H9 (cell line): ENCODE measurements at regions not wholly inside any gene's neighbourhood (a gene's known extent, or its start where the extent isn't known, plus 50 kb on each side); places are given as distances from the start of the nearest gene placed in this dataset.

ENCODE experiments used
- DNase-seq: peaks from one replicate; pipeline ENCODE4 v3.0.0-alpha.2; 2017
- H2AFZ ChIP-seq: one replicate; pipeline ENCODE4 v1.6.1; 2013; ENCODE audit warnings: mild to moderate bottlenecking, low read length, control low read depth, moderate library complexity
- H2AK5ac ChIP-seq: 2 replicates; pipeline ENCODE4 v1.6.1; 2013; ENCODE audit warnings: low read length, control low read depth, mixed read lengths; ENCODE audit not compliant: insufficient read length
- H2BK120ac ChIP-seq: one replicate; pipeline ENCODE4 v1.6.1; 2013; ENCODE audit warnings: low read depth, mild to moderate bottlenecking, low read length, control low read depth, inconsistent platforms; ENCODE audit not compliant: poor library complexity, severe bottlenecking
- H2BK12ac ChIP-seq: 2 replicates; pipeline ENCODE4 v1.6.1; 2013; ENCODE audit warnings: low read length, control low read depth, mixed read lengths, low read depth; ENCODE audit not compliant: insufficient read length
- H2BK15ac ChIP-seq: 2 replicates; pipeline ENCODE4 v1.6.1; 2013; ENCODE audit warnings: low read depth, low read length, control low read depth
- H2BK20ac ChIP-seq: one replicate; pipeline ENCODE4 v1.6.1; 2013; ENCODE audit warnings: low read depth, mild to moderate bottlenecking, low read length, control low read depth, inconsistent platforms; ENCODE audit not compliant: poor library complexity, severe bottlenecking
- H2BK5ac ChIP-seq: 2 replicates; pipeline ENCODE4 v1.6.1; 2013; ENCODE audit warnings: low read length, control low read depth, mixed read lengths; ENCODE audit not compliant: insufficient read length
- H3K14ac ChIP-seq: 2 replicates; pipeline ENCODE4 v1.6.1; 2013; ENCODE audit warnings: low read length, control low read depth; ENCODE audit not compliant: insufficient read depth
- H3K18ac ChIP-seq: 2 replicates; pipeline ENCODE4 v1.6.1; 2013; ENCODE audit warnings: low read depth, mild to moderate bottlenecking, mixed read lengths, low read length, control low read depth; ENCODE audit not compliant: insufficient read length
- H3K23ac ChIP-seq: 2 replicates; pipeline ENCODE4 v1.6.1; 2013; ENCODE audit warnings: low read length, control low read depth, mixed read lengths, low read depth; ENCODE audit not compliant: insufficient read length
- H3K23me2 ChIP-seq: 2 replicates; pipeline ENCODE4 v1.6.1; 2013; ENCODE audit warnings: low read depth, mild to moderate bottlenecking, mixed read lengths, low read length, control low read depth; ENCODE audit not compliant: insufficient read length, poor library complexity, severe bottlenecking
- H3K27ac ChIP-seq: 2 replicates; pipeline ENCODE4 v1.5.1; 2013; ENCODE audit warnings: low read length, control low read depth, mixed read lengths, low read depth; ENCODE audit not compliant: insufficient read length
- H3K27me3 ChIP-seq: 2 replicates; pipeline ENCODE4 v1.6.1; 2013; ENCODE audit warnings: low read length, control low read depth, inconsistent platforms; ENCODE audit not compliant: insufficient read depth
- H3K4ac ChIP-seq: 2 replicates; pipeline ENCODE4 v1.6.1; 2013; ENCODE audit warnings: low read depth, mild to moderate bottlenecking, control low read depth, inconsistent platforms, low read length, moderate library complexity
- H3K4me1 ChIP-seq: 2 replicates; pipeline ENCODE4 v1.6.1; 2013; ENCODE audit warnings: low read length, control low read depth, inconsistent platforms; ENCODE audit not compliant: insufficient read depth
- H3K4me2 ChIP-seq: 2 replicates; pipeline ENCODE4 v1.6.1; 2013; ENCODE audit warnings: low read length, control low read depth, mixed read lengths; ENCODE audit not compliant: insufficient read length, insufficient read depth
- H3K56ac ChIP-seq: 2 replicates; pipeline ENCODE4 v1.6.1; 2013; ENCODE audit warnings: low read depth, mild to moderate bottlenecking, mixed read lengths, low read length, control low read depth; ENCODE audit not compliant: insufficient read length
- H3K79me1 ChIP-seq: 2 replicates; pipeline ENCODE4 v1.6.1; 2013; ENCODE audit warnings: low read depth, mild to moderate bottlenecking, moderate library complexity, low read length, control low read depth, inconsistent platforms; ENCODE audit not compliant: insufficient read depth, poor library complexity, severe bottlenecking
- H3K79me2 ChIP-seq: 2 replicates; pipeline ENCODE4 v1.6.1; 2013; ENCODE audit warnings: low read length, control low read depth, inconsistent platforms; ENCODE audit not compliant: insufficient read depth
- H3K9ac ChIP-seq: 2 replicates; pipeline ENCODE4 v1.6.1; 2013; ENCODE audit warnings: low read length, control low read depth, mixed read lengths; ENCODE audit not compliant: insufficient read length; ENCODE audit errors: extremely low read depth
- H3K9me3 ChIP-seq: one replicate; pipeline ENCODE4 v1.6.1; 2013; ENCODE audit warnings: low read depth, low read length, inconsistent platforms; ENCODE audit not compliant: control insufficient read depth
- H3T11ph ChIP-seq: one replicate; pipeline ENCODE4 v1.6.1; 2013; ENCODE audit warnings: mild to moderate bottlenecking, low read length, control low read depth, inconsistent platforms
- H4K20me1 ChIP-seq: one replicate; pipeline ENCODE4 v1.6.1; 2013; ENCODE audit not compliant: control insufficient read depth, insufficient read length, insufficient read depth
- H4K5ac ChIP-seq: 2 replicates; pipeline ENCODE4 v1.6.1; 2013; ENCODE audit warnings: low read depth, mild to moderate bottlenecking, mixed read lengths, low read length, control low read depth; ENCODE audit not compliant: insufficient read length
- H4K8ac ChIP-seq: replicated peaks from 2 replicates; pipeline ENCODE4 v1.6.1; 2013; ENCODE audit warnings: low read length, control low read depth, mixed read lengths, low read depth; ENCODE audit not compliant: insufficient read length
- H4K91ac ChIP-seq: 2 replicates; pipeline ENCODE4 v1.6.1; 2013; ENCODE audit warnings: low read depth, mild to moderate bottlenecking, moderate library complexity, mixed read lengths, low read length, control low read depth; ENCODE audit not compliant: insufficient read length
- H3K27ac Mint-ChIP-seq, 3 experiments: 2 replicates in 2 of 3; 3 replicates in 1 of 3; pipeline ENCODE4 v1.8.0; 2020 to 2021; ENCODE audit warnings: mixed read lengths in 3 of 3, mild to moderate bottlenecking in 1 of 3, moderate library complexity in 1 of 3
- H3K27me3 Mint-ChIP-seq: 2 replicates; pipeline ENCODE4 v1.8.0; 2021; ENCODE audit warnings: low read depth, mild to moderate bottlenecking, moderate library complexity, mixed read lengths
- H3K36me3 Mint-ChIP-seq, 3 experiments: 2 replicates in 2 of 3; 3 replicates in 1 of 3; pipeline ENCODE4 v1.8.0; 2020 to 2021; ENCODE audit warnings: low read depth in 3 of 3, mixed read lengths in 3 of 3; ENCODE audit not compliant: insufficient read depth in 1 of 3
- H3K4me1 Mint-ChIP-seq, 2 experiments: 2 replicates each; pipeline ENCODE4 v1.8.0; 2020; ENCODE audit warnings: mixed read lengths in 2 of 2
- H3K4me3 Mint-ChIP-seq, 2 experiments: 2 replicates in 1 of 2; 3 replicates in 1 of 2; pipeline ENCODE4 v1.8.0; 2020 to 2021; ENCODE audit warnings: mild to moderate bottlenecking in 2 of 2, mixed read lengths in 2 of 2, moderate library complexity in 1 of 2
- H3K9me3 Mint-ChIP-seq, 2 experiments: 2 replicates in 1 of 2; 3 replicates in 1 of 2; pipeline ENCODE4 v1.8.0; 2020; ENCODE audit warnings: mild to moderate bottlenecking in 2 of 2, mixed read lengths in 2 of 2, moderate library complexity in 1 of 2
- WGBS: extraction: QIAGEN DNeasy Blood & Tissue Kit; methylation state at CpG from one replicate; pipeline ENCODE4 v1.1.7; 2013; ENCODE audit warnings: missing lambda C conversion rate, low lambda C conversion rate, mixed read lengths; ENCODE audit not compliant: insufficient read length; ENCODE audit errors: extremely low coverage; 5-methylcytosine and 5-hydroxymethylcytosine counted together
- TF ChIP-seq, protein P1 (sequence below): fragments of 200-600 bp; sonication (generic); conservative IDR thresholded peaks from 3 replicates; pipeline ENCODE4 v1.8.0; 2021; ENCODE audit warnings: antibody characterized with exemption, mild to moderate bottlenecking

DNA sequence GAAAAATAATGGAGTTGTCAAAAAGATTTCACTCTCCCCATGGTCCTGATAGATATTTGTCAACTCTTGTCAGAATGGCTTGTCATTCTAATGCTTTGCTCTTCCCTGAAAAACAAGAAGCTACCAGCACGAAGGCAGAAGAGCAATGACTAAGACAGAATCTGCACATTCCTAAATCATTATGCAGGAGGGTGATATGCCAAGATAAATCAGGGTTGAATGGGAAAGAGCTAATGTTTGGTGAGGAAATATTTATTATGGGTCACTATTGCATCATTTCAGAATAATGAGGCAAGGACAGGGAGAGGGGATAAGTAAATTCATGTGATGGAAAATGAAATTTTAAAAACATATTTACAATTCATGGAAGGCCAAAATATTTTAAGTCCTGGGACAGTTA, 297.5 kb upstream of the XYLT1 start:
- H3K9ac ChIP-seq = no peak overlapping the region
- H3K56ac ChIP-seq = no peak overlapping the region
- Mint-ChIP-seq H3K9me3 (peaks cover 2 to 6% of the 10 kb centered on the region in 2 experiments; a peak in 4 of 5 replicates), H3K27me3 (no peaks in the 10 kb centered on the region), H3K36me3 (peaks cover 0 to 6% (median 6%) of the 10 kb centered on the region in 3 experiments; a peak in 4 of 7 replicates), H3K4me1 (peaks cover 5% of the 10 kb centered on the region in 2 experiments), H3K4me3 (no peak overlapping the region), H3K27ac (peak overlapping the region in 1 of 3 experiments; percentile 21; a peak in 2 of 7 replicates)
- no peaks in the 10 kb centered on the region for H3K27me3 ChIP-seq
- H3K79me2 ChIP-seq = no peaks in the 10 kb centered on the region
- H4K8ac ChIP-seq = no peak overlapping the region
- no peaks in the 10 kb centered on the region for H3K79me1 ChIP-seq
- no peak overlapping the region for H3K23ac ChIP-seq
- H4K91ac ChIP-seq = no peak overlapping the region
- no peaks in the 10 kb centered on the region for H3K23me2 ChIP-seq
- H4K20me1 ChIP-seq = no peaks in the 10 kb centered on the region
- no peak overlapping the region for H2BK5ac ChIP-seq
- H2BK120ac ChIP-seq = no peak overlapping the region
- no peak overlapping the region for H3K27ac ChIP-seq
- H4K5ac ChIP-seq = no peak overlapping the region
- H2AFZ ChIP-seq = no peak overlapping the region
- H3K4me1 ChIP-seq = no peaks in the 10 kb centered on the region
- H2BK15ac ChIP-seq = no peak overlapping the region
- no peaks in the 10 kb centered on the region for H3K9me3 ChIP-seq
- TF ChIP-seq, protein P1, sequence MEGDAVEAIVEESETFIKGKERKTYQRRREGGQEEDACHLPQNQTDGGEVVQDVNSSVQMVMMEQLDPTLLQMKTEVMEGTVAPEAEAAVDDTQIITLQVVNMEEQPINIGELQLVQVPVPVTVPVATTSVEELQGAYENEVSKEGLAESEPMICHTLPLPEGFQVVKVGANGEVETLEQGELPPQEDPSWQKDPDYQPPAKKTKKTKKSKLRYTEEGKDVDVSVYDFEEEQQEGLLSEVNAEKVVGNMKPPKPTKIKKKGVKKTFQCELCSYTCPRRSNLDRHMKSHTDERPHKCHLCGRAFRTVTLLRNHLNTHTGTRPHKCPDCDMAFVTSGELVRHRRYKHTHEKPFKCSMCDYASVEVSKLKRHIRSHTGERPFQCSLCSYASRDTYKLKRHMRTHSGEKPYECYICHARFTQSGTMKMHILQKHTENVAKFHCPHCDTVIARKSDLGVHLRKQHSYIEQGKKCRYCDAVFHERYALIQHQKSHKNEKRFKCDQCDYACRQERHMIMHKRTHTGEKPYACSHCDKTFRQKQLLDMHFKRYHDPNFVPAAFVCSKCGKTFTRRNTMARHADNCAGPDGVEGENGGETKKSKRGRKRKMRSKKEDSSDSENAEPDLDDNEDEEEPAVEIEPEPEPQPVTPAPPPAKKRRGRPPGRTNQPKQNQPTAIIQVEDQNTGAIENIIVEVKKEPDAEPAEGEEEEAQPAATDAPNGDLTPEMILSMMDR = no peak
- H3K4me2 ChIP-seq = no peak overlapping the region
- no peak overlapping the region for H2BK12ac ChIP-seq
- H3K14ac ChIP-seq = no peak overlapping the region
- H2BK20ac ChIP-seq = no peak overlapping the region
- no peak overlapping the region for H2AK5ac ChIP-seq
- no peak for DNase-seq
- no CpG with 5 or more reads among the region's 1 CpG for WGBS
- H3K4ac ChIP-seq = no peak overlapping the region
- H3K18ac ChIP-seq = no peak overlapping the region
- no peak overlapping the region for H3T11ph ChIP-seq
